RWPE1 (cell line): ENCODE measurements at regions not wholly inside any gene's neighbourhood (a gene's known extent, or its start where the extent isn't known, plus 50 kb on each side); places are given as distances from the start of the nearest gene placed in this dataset.

Experiments
- CTCF ChIA-PET: fragments of 350-600 bp; sonication (Branson Sonifier 250); formaldehyde crosslinking; extraction: SDS; loops from one replicate; lab custom pipeline; 2021; lab: Yijun Ruan, JAX
- POLR2A ChIA-PET: fragments of 400-600 bp; formaldehyde crosslinking; extraction: SDS; loops from one replicate; lab custom pipeline; 2020; ENCODE audit warnings: antibody characterized with exemption; ENCODE audit not compliant: low non-redundant PET; lab: Yijun Ruan, JAX
- DNase-seq: peaks from one replicate; pipeline ENCODE4 v3.0.0; 2012; ENCODE audit warnings: low spot score
- H3K27ac ChIP-seq: fragments of 450-650 bp; 2 replicates; pipeline ENCODE4 v1.5.1; 2017
- TF ChIP-seq, protein P1 (sequence below): fragments of 450-650 bp; conservative IDR thresholded peaks from 2 replicates; pipeline ENCODE4 v1.5.1; 2017; ENCODE audit warnings: low read depth, mild to moderate bottlenecking

DNA sequence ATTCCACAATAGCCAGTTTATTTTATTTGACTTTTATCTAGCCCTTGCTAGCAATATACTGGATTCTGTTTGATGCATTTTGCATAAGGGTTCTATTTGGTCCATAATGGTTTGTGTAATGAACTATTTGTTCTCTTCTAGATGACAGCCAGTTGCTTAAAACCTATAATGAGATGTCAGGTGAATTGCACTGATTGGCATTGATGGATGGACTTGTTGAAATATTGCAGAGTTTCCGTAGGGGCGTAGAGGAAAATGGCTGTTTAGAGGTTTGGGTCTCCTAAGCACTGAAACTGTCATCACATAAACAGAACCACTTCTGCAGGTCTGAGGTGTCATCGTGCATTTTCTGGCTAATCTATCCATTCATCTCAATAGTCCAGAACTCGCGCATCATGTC is 124.9 kb upstream of the HDAC9 start:
- TF ChIP-seq, protein P1, sequence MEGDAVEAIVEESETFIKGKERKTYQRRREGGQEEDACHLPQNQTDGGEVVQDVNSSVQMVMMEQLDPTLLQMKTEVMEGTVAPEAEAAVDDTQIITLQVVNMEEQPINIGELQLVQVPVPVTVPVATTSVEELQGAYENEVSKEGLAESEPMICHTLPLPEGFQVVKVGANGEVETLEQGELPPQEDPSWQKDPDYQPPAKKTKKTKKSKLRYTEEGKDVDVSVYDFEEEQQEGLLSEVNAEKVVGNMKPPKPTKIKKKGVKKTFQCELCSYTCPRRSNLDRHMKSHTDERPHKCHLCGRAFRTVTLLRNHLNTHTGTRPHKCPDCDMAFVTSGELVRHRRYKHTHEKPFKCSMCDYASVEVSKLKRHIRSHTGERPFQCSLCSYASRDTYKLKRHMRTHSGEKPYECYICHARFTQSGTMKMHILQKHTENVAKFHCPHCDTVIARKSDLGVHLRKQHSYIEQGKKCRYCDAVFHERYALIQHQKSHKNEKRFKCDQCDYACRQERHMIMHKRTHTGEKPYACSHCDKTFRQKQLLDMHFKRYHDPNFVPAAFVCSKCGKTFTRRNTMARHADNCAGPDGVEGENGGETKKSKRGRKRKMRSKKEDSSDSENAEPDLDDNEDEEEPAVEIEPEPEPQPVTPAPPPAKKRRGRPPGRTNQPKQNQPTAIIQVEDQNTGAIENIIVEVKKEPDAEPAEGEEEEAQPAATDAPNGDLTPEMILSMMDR = no peak
- CTCF ChIA-PET = no interaction called here
- no peak overlapping the region for H3K27ac ChIP-seq
- POLR2A ChIA-PET = no interaction called here
- DNase-seq = no peak

DNA sequence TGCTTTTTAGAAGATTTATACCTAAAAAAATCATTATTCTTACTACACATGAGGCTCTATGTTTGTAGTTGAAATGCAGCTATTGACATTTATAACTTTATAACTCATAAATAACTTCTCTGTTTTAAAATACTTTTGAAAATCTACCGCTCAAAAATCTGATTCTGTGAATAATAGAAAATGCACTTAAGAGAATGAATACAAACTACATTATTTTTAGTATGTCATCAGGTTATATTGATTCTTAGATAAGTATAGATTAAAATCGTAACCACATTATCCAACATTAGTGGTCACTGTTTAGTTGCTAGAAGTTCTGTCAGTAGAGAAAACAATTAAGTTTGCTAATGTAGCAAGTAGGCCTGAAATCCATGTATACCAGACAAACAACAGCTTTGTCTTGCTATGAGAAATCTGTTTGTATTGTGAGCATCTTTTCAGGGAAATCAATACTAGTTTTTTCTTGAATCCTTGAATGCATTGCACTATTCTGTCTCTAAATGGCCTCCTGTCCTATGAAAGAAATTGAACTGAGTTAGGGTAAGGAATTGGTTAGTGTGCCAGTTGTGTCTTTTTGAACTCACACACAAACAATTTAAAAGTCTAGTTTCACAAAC is 116.5 kb upstream of the HDAC9 start:
- DNase-seq = no peak
- POLR2A ChIA-PET = no interaction called here
- TF ChIP-seq, protein P1 = no peak
- CTCF ChIA-PET = no interaction called here
- no peak overlapping the region for H3K27ac ChIP-seq

DNA sequence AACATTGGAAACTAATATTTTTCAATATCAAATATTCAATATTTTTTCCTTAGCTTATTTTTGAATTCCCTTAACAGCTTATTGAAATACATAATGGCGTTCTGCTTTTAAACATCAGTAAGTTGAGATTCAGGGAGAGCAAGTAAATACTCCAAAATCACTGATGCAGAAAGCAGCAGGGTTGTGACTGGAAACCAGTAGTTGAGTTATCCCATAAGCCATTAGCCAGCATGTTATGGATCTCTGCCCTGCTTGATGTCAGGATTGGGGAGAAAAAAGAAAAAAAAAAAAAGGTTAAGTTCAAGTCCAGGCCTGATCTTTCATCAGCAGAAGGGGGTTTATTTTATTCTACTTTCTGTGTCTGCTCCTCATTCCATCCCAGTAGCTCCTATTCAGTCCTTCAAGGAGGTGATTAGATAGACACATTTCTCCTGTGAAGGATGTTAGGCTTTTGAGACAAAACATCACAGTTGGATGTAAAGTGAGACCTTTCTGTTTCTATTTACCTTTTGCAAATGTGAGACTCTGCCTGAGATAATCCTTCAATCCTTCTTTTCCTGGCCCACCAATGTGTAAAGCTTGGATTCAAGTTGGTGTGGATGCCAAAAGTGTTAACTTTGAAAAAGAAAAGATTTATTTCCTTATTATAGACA is 110.9 kb upstream of the HDAC9 start:
- TF ChIP-seq, protein P1 = no peak
- H3K27ac ChIP-seq = no peak overlapping the region
- no peak for DNase-seq
- ChIA-PET POLR2A (no interaction called here), CTCF (interaction anchor here (0.6 to 0.7 kb wide), 2 partner anchors 59 to 704 kb away, joined by 4 to 5 read pairs; no protein-coding TSS in a partner anchor)

DNA sequence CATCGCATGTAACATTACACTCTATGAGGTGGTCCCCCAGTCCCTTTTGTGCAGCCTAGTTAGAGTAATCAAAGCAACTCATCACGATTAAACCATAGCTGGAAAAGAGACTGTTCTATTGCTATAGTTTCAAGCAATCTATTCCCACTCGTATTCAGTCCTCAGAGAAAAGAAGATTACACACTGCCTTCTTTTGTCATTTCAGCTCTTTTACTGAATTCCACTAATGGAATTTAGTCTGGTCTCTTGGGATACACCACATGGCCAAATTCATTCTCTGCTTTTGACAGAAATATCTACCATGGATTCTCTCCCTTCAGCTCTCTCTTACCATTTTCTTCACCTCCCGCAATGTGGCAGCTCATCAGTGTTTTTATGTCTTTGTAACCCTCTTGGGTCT is 108.9 kb upstream of the HDAC9 start:
- POLR2A ChIA-PET = no interaction called here
- TF ChIP-seq, protein P1 = no peak
- no peak overlapping the region for H3K27ac ChIP-seq
- DNase-seq = no peak
- CTCF ChIA-PET = interaction anchor here (0.6 to 0.7 kb wide), 2 partner anchors 35 to 176 kb away, joined by 3 read pairs; no protein-coding TSS in a partner anchor

DNA sequence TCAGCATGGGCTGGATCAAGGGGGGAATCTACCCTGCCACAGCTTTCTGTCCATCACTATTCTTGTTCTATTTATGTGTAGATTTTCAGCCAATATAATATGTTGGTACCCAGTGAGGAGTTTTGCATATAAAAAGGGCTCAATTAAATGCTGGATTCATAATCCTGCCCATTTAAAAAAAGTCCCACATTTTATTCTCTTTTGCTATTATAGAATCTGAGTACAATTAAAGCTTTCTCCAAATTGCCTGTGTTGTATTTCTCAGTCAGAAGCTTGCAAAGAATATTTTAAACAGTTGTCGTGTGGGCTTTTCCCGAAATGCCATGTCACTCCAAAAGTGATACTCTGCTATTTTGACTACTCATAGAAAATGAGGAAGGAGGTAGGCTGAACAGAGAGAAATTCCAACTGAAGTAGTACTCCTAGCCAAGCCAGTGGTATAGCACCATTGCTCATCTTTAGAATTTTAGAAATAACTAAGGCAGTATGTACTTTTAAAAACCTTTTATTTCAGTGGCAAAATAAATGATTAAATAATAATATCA is 108.3 kb upstream of the HDAC9 start:
- DNase-seq = no peak
- POLR2A ChIA-PET = no interaction called here
- CTCF ChIA-PET = interaction anchor here (0.6 to 0.7 kb wide), 3 partner anchors 36 to 1756 kb away, joined by 3 read pairs; no protein-coding TSS in a partner anchor
- no peak overlapping the region for H3K27ac ChIP-seq
- TF ChIP-seq, protein P1 = no peak

DNA sequence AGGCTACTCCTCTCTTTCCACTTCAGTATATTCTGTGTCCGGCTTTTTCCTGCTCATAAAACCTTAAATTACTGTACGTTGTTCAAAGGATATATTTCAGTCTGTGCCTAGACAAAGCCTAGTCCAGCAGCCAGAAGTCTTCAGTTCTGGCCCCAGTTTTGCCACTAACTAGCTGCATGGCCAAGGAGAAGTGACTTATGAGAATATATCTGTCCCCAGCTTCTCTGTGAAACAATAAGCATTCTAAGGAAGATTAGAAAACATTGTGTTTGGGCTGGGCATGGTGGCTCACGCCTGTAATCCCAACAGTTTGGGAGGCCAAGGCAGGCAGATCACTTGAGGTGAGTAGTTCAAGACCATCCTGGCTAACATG is 105.0 kb upstream of the HDAC9 start:
- H3K27ac ChIP-seq = no peak overlapping the region
- ChIA-PET POLR2A (no interaction called here), CTCF (no interaction called here)
- TF ChIP-seq, protein P1 = no peak
- no peak for DNase-seq
